H1 (cell line): ENCODE measurements at regions not wholly inside any gene's neighbourhood (a gene's known extent, or its start where the extent isn't known, plus 50 kb on each side); places are given as distances from the start of the nearest gene placed in this dataset.

Experiments
- CTCF ChIA-PET: fragments of 300-600 bp; sonication (Branson Sonifier 250); formaldehyde crosslinking; loops from one replicate; lab custom pipeline; 2021; ENCODE audit not compliant: partially characterized antibody; lab: Charles Lee
- POLR2A ChIA-PET: fragments of 300-600 bp; sonication (Branson Sonifier 250); formaldehyde crosslinking; loops from one replicate; lab custom pipeline; 2021; ENCODE audit warnings: inconsistent platforms; ENCODE audit not compliant: partially characterized antibody; lab: Charles Lee
- DNase-seq, 2 experiments: peaks; one replicate each; pipeline versions ENCODE4 v3.0.0 to v3.0.0-alpha.2; 2010 to 2022; ENCODE audit warnings: low spot score in 2 of 2, low read depth in 1 of 2, mixed read lengths in 1 of 2
- FAIRE-seq: peaks from 2 replicates; lab custom pipeline; 2011; peaks lifted over from hg19 to GRCh38; lab: Jason Lieb, UNC
- H2AFZ ChIP-seq: 2 replicates; pipeline ENCODE4 v1.8.1; 2012; ENCODE audit warnings: low read length, inconsistent platforms
- H2AK5ac ChIP-seq: 2 replicates; pipeline ENCODE4 v1.6.1; 2013; ENCODE audit warnings: low read depth, low read length
- H2BK120ac ChIP-seq: replicated peaks from 2 replicates; pipeline ENCODE3; 2013; ENCODE audit warnings: low read depth, low read length, inconsistent platforms
- H2BK12ac ChIP-seq: 2 replicates; pipeline ENCODE4 v1.6.1; 2013; ENCODE audit warnings: low read depth, low read length
- H2BK15ac ChIP-seq: 2 replicates; pipeline ENCODE4 v1.6.1; 2013; ENCODE audit warnings: low read length
- H2BK20ac ChIP-seq: 2 replicates; pipeline ENCODE4 v1.6.1; 2013; ENCODE audit warnings: low read length
- H2BK5ac ChIP-seq: 2 replicates; pipeline ENCODE4 v1.6.1; 2013; ENCODE audit warnings: low read depth, low read length
- H3K14ac ChIP-seq: 2 replicates; pipeline ENCODE4 v1.6.1; 2013; ENCODE audit warnings: inconsistent platforms; ENCODE audit not compliant: insufficient read length
- H3K18ac ChIP-seq: 2 replicates; pipeline ENCODE4 v1.6.1; 2013; ENCODE audit warnings: low read length; ENCODE audit errors: extremely low read depth
- H3K23ac ChIP-seq: 2 replicates; pipeline ENCODE4 v1.6.1; 2013; ENCODE audit warnings: inconsistent platforms; ENCODE audit not compliant: insufficient read length
- H3K23me2 ChIP-seq: 2 replicates; pipeline ENCODE4 v1.6.1; 2013; ENCODE audit warnings: low read depth, low read length
- H3K27ac ChIP-seq: 2 replicates; pipeline ENCODE4 v1.6.1; 2011; ENCODE audit warnings: low read depth, low read length, inconsistent platforms
- H3K27me3 ChIP-seq, 4 experiments: replicated peaks in 1 of 4; 1 replicate in 1 of 4; 2 replicates in 3 of 4; pipeline versions ENCODE4 v1.6.1 to v1.8.1; 2011 to 2013; ENCODE audit warnings: low read length in 3 of 4, mild to moderate bottlenecking in 3 of 4, inconsistent platforms in 2 of 4, mixed read lengths in 2 of 4, moderate library complexity in 1 of 4; ENCODE audit not compliant: control insufficient read depth in 3 of 4, insufficient read depth in 3 of 4; ENCODE audit errors: extremely low read depth in 1 of 4
- H3K36me3 ChIP-seq, 4 experiments: 2 replicates each; pipeline versions ENCODE4 v1.6.1 to v1.8.1; 2011 to 2013; ENCODE audit warnings: mild to moderate bottlenecking in 4 of 4, low read length in 3 of 4, moderate library complexity in 2 of 4, control low read depth in 1 of 4, inconsistent platforms in 1 of 4; ENCODE audit not compliant: insufficient read depth in 4 of 4, control insufficient read depth in 2 of 4
- H3K4ac ChIP-seq: replicated peaks from 2 replicates; pipeline ENCODE3; 2013; ENCODE audit warnings: low read length, low read depth, mixed read lengths, inconsistent platforms; ENCODE audit not compliant: insufficient read length
- H3K4me1 ChIP-seq, 4 experiments: replicated peaks in 1 of 4; 1 replicate in 1 of 4; 2 replicates in 3 of 4; pipeline versions ENCODE4 v1.6.1 to v1.8.1; 2011 to 2013; ENCODE audit warnings: low read length in 3 of 4, inconsistent platforms in 2 of 4, mixed read lengths in 1 of 4; ENCODE audit not compliant: insufficient read depth in 4 of 4, control insufficient read depth in 3 of 4
- H3K4me2 ChIP-seq, 2 experiments: 2 replicates each; pipeline versions ENCODE4 v1.6.1 to v1.8.1; 2011 to 2013; ENCODE audit warnings: low read depth in 2 of 2, low read length in 2 of 2, control low read depth in 1 of 2, inconsistent platforms in 1 of 2, mild to moderate bottlenecking in 1 of 2; ENCODE audit not compliant: insufficient read depth in 1 of 2
- H3K4me3 ChIP-seq, 4 experiments: fragments of 200-600, 300-600 bp in 1 of 4; sonication (generic), shearing (Covaris generic), sonication (Bioruptor Twin) in 1 of 4; 2 replicates each; pipeline versions ENCODE4 v1.5.1 to v1.8.1; 2011 to 2016; ENCODE audit warnings: low read length in 4 of 4, low read depth in 3 of 4, control low read depth in 2 of 4, inconsistent platforms in 2 of 4, mild to moderate bottlenecking in 2 of 4, mixed read lengths in 1 of 4, moderate library complexity in 1 of 4; ENCODE audit not compliant: insufficient read depth in 2 of 4; ENCODE audit errors: extremely low read depth in 1 of 4
- H3K56ac ChIP-seq: replicated peaks from 2 replicates; pipeline ENCODE3; 2013; ENCODE audit warnings: low read depth, mild to moderate bottlenecking, mixed read lengths, low read length, inconsistent platforms; ENCODE audit not compliant: insufficient read length
- H3K79me1 ChIP-seq: 2 replicates; pipeline ENCODE4 v1.6.1; 2013; ENCODE audit warnings: low read depth, low read length, control low read depth
- H3K79me2 ChIP-seq, 2 experiments: 2 replicates each; pipeline versions ENCODE4 v1.6.1 to v1.8.1; 2012 to 2013; ENCODE audit warnings: low read length in 2 of 2, mild to moderate bottlenecking in 2 of 2, inconsistent platforms in 1 of 2; ENCODE audit not compliant: insufficient read depth in 2 of 2, control insufficient read depth in 1 of 2
- H3K9ac ChIP-seq, 4 experiments: replicated peaks in 1 of 4; 1 replicate in 1 of 4; 2 replicates in 3 of 4; pipeline versions ENCODE4 v1.6.1 to v1.8.1; 2011 to 2013; ENCODE audit warnings: low read depth in 3 of 4, low read length in 3 of 4, control low read depth in 2 of 4, mild to moderate bottlenecking in 2 of 4, moderate library complexity in 2 of 4, inconsistent platforms in 1 of 4; ENCODE audit errors: extremely low read depth in 1 of 4
- H3K9me3 ChIP-seq, 2 experiments: 2 replicates each; pipeline versions ENCODE4 v1.6.1 to v1.8.1; 2012 to 2013; ENCODE audit warnings: mild to moderate bottlenecking in 2 of 2, moderate library complexity in 2 of 2, control low read depth in 1 of 2, inconsistent platforms in 1 of 2, low read depth in 1 of 2, low read length in 1 of 2, mixed read lengths in 1 of 2; ENCODE audit not compliant: insufficient read depth in 2 of 2
- H4K20me1 ChIP-seq, 2 experiments: replicated peaks in 1 of 2; 2 replicates each; pipeline versions ENCODE3 to v1.8.1; 2011 to 2013; ENCODE audit warnings: inconsistent platforms in 2 of 2, low read length in 2 of 2, mild to moderate bottlenecking in 1 of 2; ENCODE audit not compliant: insufficient read depth in 2 of 2, control insufficient read depth in 1 of 2
- H4K5ac ChIP-seq: 2 replicates; pipeline ENCODE4 v1.6.1; 2013; ENCODE audit warnings: low read length, low read depth, mixed read lengths, inconsistent platforms; ENCODE audit not compliant: insufficient read length
- H4K8ac ChIP-seq: 2 replicates; pipeline ENCODE4 v1.8.0; 2013; ENCODE audit warnings: mild to moderate bottlenecking, moderate library complexity, low read length, inconsistent platforms; ENCODE audit not compliant: insufficient read depth; ENCODE audit errors: extremely low read depth
- H4K91ac ChIP-seq: replicated peaks from 2 replicates; pipeline ENCODE3; 2013; ENCODE audit warnings: low read length, mixed read lengths, inconsistent platforms; ENCODE audit not compliant: insufficient read length
- EGR1 ChIP-seq: IDR thresholded peaks from 2 replicates; pipeline ENCODE4 v1.6.1; 2011; ENCODE audit warnings: low read depth, low read length, borderline replicate concordance
- EP300 ChIP-seq, 2 experiments: IDR thresholded peaks; 1 replicate in 1 of 2; 2 replicates in 1 of 2; pipeline ENCODE4 v1.6.1; 2011 to 2012; ENCODE audit warnings: low read depth in 2 of 2, low read length in 2 of 2, mild to moderate bottlenecking in 2 of 2, borderline replicate concordance in 1 of 2, inconsistent platforms in 1 of 2, moderate library complexity in 1 of 2
- GTF2F1 ChIP-seq: IDR thresholded peaks from 2 replicates; pipeline ENCODE4 v1.6.1; 2012; ENCODE audit warnings: low read depth, low read length, improper control_type of control experiment, borderline replicate concordance
- HDAC2 ChIP-seq, 2 experiments: fragments of 300-600 bp in 1 of 2; sonication (generic) in 1 of 2; IDR thresholded peaks; 2 replicates each; pipeline ENCODE4 v1.6.1; 2011 to 2012; ENCODE audit warnings: low read depth in 2 of 2, low read length in 2 of 2, mild to moderate bottlenecking in 2 of 2, moderate library complexity in 2 of 2, borderline replicate concordance in 1 of 2, inconsistent platforms in 1 of 2
- NRF1 ChIP-seq: IDR thresholded peaks from 2 replicates; pipeline ENCODE4 v1.6.1; 2011; ENCODE audit warnings: mild to moderate bottlenecking, low read depth, low read length, improper control_type of control experiment
- PHF8 ChIP-seq: fragments of 200-600 bp; sonication (generic); conservative IDR thresholded peaks from 2 replicates; pipeline ENCODE4 v1.7.1; 2012; ENCODE audit warnings: low read depth, mild to moderate bottlenecking, inconsistent platforms, low read length, moderate library complexity
- POLR2A ChIP-seq, 2 experiments: IDR thresholded peaks; 1 replicate in 1 of 2; 2 replicates in 1 of 2; pipeline ENCODE4 v1.6.1; 2011; ENCODE audit warnings: low read depth in 2 of 2, low read length in 2 of 2, mild to moderate bottlenecking in 2 of 2; ENCODE audit errors: control extremely low read depth in 1 of 2
- SIN3A ChIP-seq, 2 experiments: IDR thresholded peaks in 1 of 2; conservative IDR thresholded peaks in 1 of 2; 2 replicates each; pipeline ENCODE4 v1.6.1; 2011 to 2012; ENCODE audit warnings: low read length in 2 of 2, improper control_type of control experiment in 1 of 2, low read depth in 1 of 2, mild to moderate bottlenecking in 1 of 2
- SRF ChIP-seq: IDR thresholded peaks from 2 replicates; pipeline ENCODE4 v1.6.1; 2011; ENCODE audit warnings: mild to moderate bottlenecking, low read depth, low read length, moderate library complexity
- YY1 ChIP-seq: IDR thresholded peaks from 2 replicates; pipeline ENCODE4 v1.6.1; 2011; ENCODE audit warnings: low read depth, mild to moderate bottlenecking, low read length
- WGBS, 2 experiments: shearing (Covaris generic) in 1 of 2; methylation state at CpG; one replicate each; pipeline versions ENCODE4 v1.1.6 to v1.1.7; 2013 to 2015; ENCODE audit warnings: low lambda C conversion rate in 2 of 2, mixed read lengths in 2 of 2, inconsistent platforms in 1 of 2, low coverage in 1 of 2, missing lambda C conversion rate in 1 of 2; ENCODE audit not compliant: insufficient replicate concordance in 2 of 2, insufficient coverage in 1 of 2, insufficient read length in 1 of 2; ENCODE audit errors: extremely low coverage in 1 of 2, missing lambda C conversion rate in 1 of 2; 5-methylcytosine and 5-hydroxymethylcytosine counted together
- TF ChIP-seq, protein P1 (sequence below): IDR thresholded peaks from 2 replicates; pipeline ENCODE4 v1.6.1; 2011; ENCODE audit warnings: low read depth, mild to moderate bottlenecking, low read length; ENCODE audit not compliant: insufficient read depth
- TF ChIP-seq, protein P2 (sequence below): IDR thresholded peaks from 2 replicates; pipeline ENCODE4 v1.6.1; 2012; ENCODE audit warnings: inconsistent platforms

DNA sequence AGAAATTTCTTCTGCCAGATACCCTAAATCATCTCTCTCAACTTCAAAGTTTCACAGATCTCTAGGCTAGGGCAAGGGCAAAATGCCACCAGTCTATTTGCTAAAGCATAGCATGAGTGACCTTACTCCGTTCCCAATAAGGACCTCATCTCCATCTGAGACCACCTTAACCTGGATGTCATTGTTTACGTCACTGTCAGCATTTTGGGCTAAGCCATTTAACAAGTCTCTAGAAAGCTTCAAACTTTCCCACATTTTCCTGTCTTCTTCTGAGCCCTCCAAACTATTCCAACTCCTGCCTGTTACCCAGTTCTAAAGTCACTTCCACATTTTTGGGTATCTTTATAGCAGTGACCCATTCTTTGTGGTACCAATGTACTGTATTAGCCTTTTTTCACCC lies 259.2 kb upstream of the KITLG start (continued):
- TF ChIP-seq GTF2F1: no peak

DNA sequence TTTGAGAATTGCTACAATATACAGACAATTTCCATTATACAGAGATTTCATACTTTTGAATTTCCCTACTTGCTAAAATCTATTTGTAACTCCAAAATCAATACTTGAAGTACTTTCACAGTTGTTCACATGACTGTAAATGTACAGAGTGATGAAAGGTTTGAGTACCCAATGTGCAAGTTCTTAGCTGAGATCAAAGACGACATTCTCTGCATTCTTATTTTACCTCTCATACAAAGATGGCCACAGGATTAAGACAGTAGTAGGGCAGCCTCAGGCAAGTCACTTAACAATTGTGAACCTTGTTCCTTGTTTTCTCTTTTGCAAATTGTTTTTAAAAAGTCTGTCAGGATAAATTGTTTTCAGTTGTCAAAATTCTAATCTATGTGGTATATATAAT lies 255.9 kb upstream of the KITLG start:
- Histone ChIP-seq H2BK120ac (no peak overlapping the region), H2AK5ac (no peak overlapping the region), H3K18ac (no peak overlapping the region), H2BK15ac (no peak overlapping the region), H3K9ac (no peak overlapping the region), H4K91ac (no peak overlapping the region), H4K5ac (no peak overlapping the region), H3K4ac (no peak overlapping the region), H3K27me3 (no peaks in the 10 kb centered on the region), H3K14ac (no peak overlapping the region), H3K56ac (no peak overlapping the region), H3K23ac (no peak overlapping the region), H2BK12ac (no peak overlapping the region), H3K79me1 (no peaks in the 10 kb centered on the region), H3K27ac (no peak overlapping the region), H4K8ac (no peak overlapping the region), H3K4me2 (no peak overlapping the region), H2BK20ac (no peak overlapping the region), H2BK5ac (no peak overlapping the region), H3K4me1 (no peaks in the 10 kb centered on the region), H2AFZ (no peak overlapping the region), H3K23me2 (no peaks in the 10 kb centered on the region), H3K36me3 (no peaks in the 10 kb centered on the region), H3K9me3 (peaks cover 4 to 10% of the 10 kb centered on the region in 2 experiments; a peak in 2 of 4 replicates), H4K20me1 (no peaks in the 10 kb centered on the region), H3K4me3 (no peak overlapping the region), H3K79me2 (no peaks in the 10 kb centered on the region)
- ChIA-PET POLR2A (no interaction called here), CTCF (no interaction called here)
- DNase-seq (no peak), FAIRE-seq (no peak)
- WGBS, 2 experiments: 89% methylated on average over 1 of the region's 1 CpG; no CpG with 5 or more reads in 1 of the 2 experiments
- TF ChIP-seq SRF: no peak
- no peak for TF ChIP-seq SIN3A (conservative IDR thresholded peaks at IDR 0.05 in 1 of 2, IDR thresholded peaks at IDR 0.05 in 1 of 2; ENCODE audit: low read depth in 1 of 2, low read length in 2 of 2)
- no peak for TF ChIP-seq HDAC2 (IDR thresholded peaks at IDR 0.05; ENCODE audit: borderline replicate concordance in 1 of 2, low read depth in 2 of 2, low read length in 2 of 2)
- TF ChIP-seq PHF8: no peak
- no peak for TF ChIP-seq EGR1
- no peak for TF ChIP-seq YY1
- TF ChIP-seq EP300 (IDR thresholded peaks at IDR 0.05; ENCODE audit: borderline replicate concordance in 1 of 2, low read depth in 2 of 2, low read length in 2 of 2): no peak
- TF ChIP-seq POLR2A (IDR thresholded peaks at IDR 0.05; ENCODE audit: control extremely low read depth in 1 of 2, low read depth in 2 of 2, low read length in 2 of 2): no peak
- TF ChIP-seq, protein P1, sequence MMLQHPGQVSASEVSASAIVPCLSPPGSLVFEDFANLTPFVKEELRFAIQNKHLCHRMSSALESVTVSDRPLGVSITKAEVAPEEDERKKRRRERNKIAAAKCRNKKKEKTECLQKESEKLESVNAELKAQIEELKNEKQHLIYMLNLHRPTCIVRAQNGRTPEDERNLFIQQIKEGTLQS: no peak
- no peak for TF ChIP-seq NRF1
- TF ChIP-seq, protein P2, sequence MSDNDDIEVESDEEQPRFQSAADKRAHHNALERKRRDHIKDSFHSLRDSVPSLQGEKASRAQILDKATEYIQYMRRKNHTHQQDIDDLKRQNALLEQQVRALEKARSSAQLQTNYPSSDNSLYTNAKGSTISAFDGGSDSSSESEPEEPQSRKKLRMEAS: no peak
